K562 (cell line): ENCODE measurements at regions not wholly inside any gene's neighbourhood (a gene's known extent, or its start where the extent isn't known, plus 50 kb on each side); places are given as distances from the start of the nearest gene placed in this dataset.

Experiments used
- ATAC-seq: fragments of 200-7000 bp; cut with Tn5 transposase; 3 replicates; pipeline ENCODE4 v1.9.1; 2020; ENCODE audit warnings: moderate library complexity
- BruUV-seq: library from RNA; stranded (reverse); fragments of 400-500 nt; replicated peaks from 2 replicates; lab custom pipeline; 2021; lab: Mats Ljungman, UMichigan
- CTCF ChIA-PET: fragments of 300-600 bp; formaldehyde crosslinking; extraction: SDS; loops from one replicate; lab custom pipeline; 2021; ENCODE audit warnings: low intra/inter-chr PET ratio; lab: Yijun Ruan, JAX
- POLR2A ChIA-PET: fragments of 300-600, 350-650 bp; sonication (Branson Sonifier 250); formaldehyde crosslinking; extraction: SDS; loops from one replicate; lab custom pipeline; 2021; ENCODE audit warnings: antibody characterized with exemption, inconsistent platforms; lab: Yijun Ruan, JAX
- DNase-seq, 4 experiments: peaks; one replicate each; pipeline versions ENCODE4 v3.0.0 to v3.0.0-alpha.2; 2011 to 2018; ENCODE audit warnings: low spot score in 3 of 4, mixed read lengths in 3 of 4; ENCODE audit errors: extremely low read depth in 1 of 4
- FAIRE-seq: peaks from 2 replicates; lab custom pipeline; 2011; peaks lifted over from hg19 to GRCh38; lab: Jason Lieb, UNC
- H2AFZ ChIP-seq: 2 replicates; pipeline ENCODE4 v1.6.0; 2011; ENCODE audit warnings: low read depth, low read length, control low read depth, inconsistent platforms
- H3K27ac ChIP-seq: fragments of 200-600 bp; 3 replicates; pipeline ENCODE4 v1.8.0; 2011; ENCODE audit warnings: low read depth, mild to moderate bottlenecking, control low read depth, inconsistent platforms, low read length, moderate library complexity, mixed read lengths; ENCODE audit errors: extremely low read depth
- H3K27me3 ChIP-seq, 2 experiments: fragments of 300-600 bp in 1 of 2; 2 replicates in 1 of 2; 3 replicates in 1 of 2; pipeline versions ENCODE4 v1.6.0 to v1.8.0; 2011; ENCODE audit warnings: inconsistent platforms in 2 of 2, low read length in 2 of 2, mild to moderate bottlenecking in 1 of 2, mixed read lengths in 1 of 2, moderate library complexity in 1 of 2; ENCODE audit not compliant: control insufficient read depth in 2 of 2, insufficient read depth in 2 of 2
- H3K36me3 ChIP-seq: fragments of 300-600 bp; 3 replicates; pipeline ENCODE4 v1.8.0; 2011; ENCODE audit warnings: mild to moderate bottlenecking, low read length, inconsistent platforms; ENCODE audit not compliant: control insufficient read depth, insufficient read depth
- H3K4me1 ChIP-seq, 2 experiments: fragments of 200-600 bp in 1 of 2; replicated peaks in 1 of 2; 2 replicates in 1 of 2; 3 replicates in 1 of 2; pipeline versions ENCODE4 v1.5.1 to v1.8.0; 2011; ENCODE audit warnings: inconsistent platforms in 2 of 2, low read length in 2 of 2, mild to moderate bottlenecking in 1 of 2, mixed read lengths in 1 of 2, moderate library complexity in 1 of 2; ENCODE audit not compliant: control insufficient read depth in 2 of 2, insufficient read depth in 2 of 2
- H3K4me2 ChIP-seq: 2 replicates; pipeline ENCODE4 v1.6.1; 2011; ENCODE audit warnings: low read length, control low read depth, inconsistent platforms, mixed read lengths; ENCODE audit not compliant: insufficient read depth
- H3K4me3 ChIP-seq: fragments of 200-600 bp; sonication (generic), shearing (Covaris generic); 2 replicates; pipeline ENCODE4 v1.5.1; 2016; ENCODE audit warnings: control low read depth, inconsistent platforms
- H3K79me2 ChIP-seq: fragments of 200-600 bp; 3 replicates; pipeline ENCODE4 v1.8.0; 2011; ENCODE audit warnings: low read length, inconsistent platforms; ENCODE audit not compliant: control insufficient read depth, insufficient read depth
- H3K9ac ChIP-seq, 2 experiments: 2 replicates each; pipeline versions ENCODE4 v1.6.0 to v1.6.1; 2011; ENCODE audit warnings: low read depth in 2 of 2, low read length in 2 of 2, control low read depth in 1 of 2, inconsistent platforms in 1 of 2, mild to moderate bottlenecking in 1 of 2, mixed read lengths in 1 of 2; ENCODE audit not compliant: insufficient read depth in 1 of 2
- H3K9me1 ChIP-seq: one replicate; pipeline ENCODE4 v1.6.0; 2011; ENCODE audit warnings: inconsistent platforms, mild to moderate bottlenecking, low read length, moderate library complexity; ENCODE audit not compliant: control insufficient read depth, insufficient read depth
- H3K9me3 ChIP-seq: replicated peaks from 2 replicates; pipeline ENCODE4 v1.5.1; 2011; ENCODE audit warnings: low read depth, low read length, inconsistent platforms; ENCODE audit not compliant: control insufficient read depth, insufficient read depth
- H4K20me1 ChIP-seq: replicated peaks from 2 replicates; pipeline ENCODE4 v1.6.1; 2011; ENCODE audit warnings: low read length, inconsistent platforms, mixed read lengths; ENCODE audit not compliant: control insufficient read depth, insufficient read depth
- ARNT ChIP-seq, 2 experiments: fragments of 450-650 bp; IDR thresholded peaks; 2 replicates each; pipeline ENCODE4 v1.6.1; 2016; ENCODE audit warnings: mild to moderate bottlenecking in 1 of 2
- CHD1 ChIP-seq: fragments of 200-600 bp; sonication (generic); IDR thresholded peaks from one replicate; pipeline ENCODE4 v1.6.1; 2012; ENCODE audit warnings: mild to moderate bottlenecking, moderate library complexity, low read length, inconsistent platforms
- FOXA3 ChIP-seq, 2 experiments: fragments of 450-650 bp in 1 of 2; sonication (generic) in 1 of 2; formaldehyde crosslinking; IDR thresholded peaks in 1 of 2; conservative IDR thresholded peaks in 1 of 2; 2 replicates each; pipeline versions ENCODE4 v1.4.0 to v1.8.0; 2020 to 2022; ENCODE audit warnings: mild to moderate bottlenecking in 2 of 2, missing genetic modification reagents in 1 of 2
- KAT2B ChIP-seq: IDR thresholded peaks from one replicate; pipeline ENCODE4 v1.6.1; 2012; ENCODE audit warnings: low read depth, mild to moderate bottlenecking, control low read depth, inconsistent platforms, low read length, moderate library complexity
- MYNN ChIP-seq, 2 experiments: sonication (generic); formaldehyde crosslinking in 1 of 2; IDR thresholded peaks; 2 replicates each; pipeline versions ENCODE4 v1.5.0 to v1.6.1; 2016 to 2020; ENCODE audit warnings: antibody characterized with exemption in 1 of 2, missing genetic modification reagents in 1 of 2
- NFIX ChIP-seq: fragments of 250-450 bp; sonication (Bioruptor Pico); IDR thresholded peaks from 2 replicates; pipeline ENCODE4 v1.4.0; 2020; ENCODE audit warnings: low read depth, mild to moderate bottlenecking, moderate library complexity
- RAD21 ChIP-seq, 2 experiments: fragments of 250-450 bp in 1 of 2; fragments of 450-650 bp in 1 of 2; sonication (Bioruptor Pico) in 1 of 2; formaldehyde crosslinking in 1 of 2; IDR thresholded peaks in 1 of 2; conservative IDR thresholded peaks in 1 of 2; 2 replicates each; pipeline versions ENCODE4 v1.4.0 to v1.8.0; 2020 to 2022; ENCODE audit warnings: mild to moderate bottlenecking in 2 of 2, moderate library complexity in 1 of 2
- SMARCC2 ChIP-seq: fragments of 450-650 bp; IDR thresholded peaks from 2 replicates; pipeline ENCODE4 v1.6.1; 2017; ENCODE audit warnings: antibody characterized with exemption, moderate library complexity, mild to moderate bottlenecking, low read depth
- ZBTB17 ChIP-seq: fragments of 450-650 bp; formaldehyde crosslinking; IDR thresholded peaks from 2 replicates; pipeline ENCODE4 v1.4.0; 2020; ENCODE audit warnings: mild to moderate bottlenecking
- ZBTB2 ChIP-seq: fragments of 450-650 bp; IDR thresholded peaks from 2 replicates; pipeline ENCODE4 v1.6.1; 2016; ENCODE audit warnings: antibody characterized with exemption
- ZBTB9 ChIP-seq: fragments of 450-650 bp; formaldehyde crosslinking; IDR thresholded peaks from 2 replicates; pipeline ENCODE4 v1.4.0; 2020; ENCODE audit warnings: mild to moderate bottlenecking, moderate library complexity
- WGBS: fragments of 100-300 bp; shearing (Covaris generic); methylation state at CpG from one replicate; pipeline ENCODE4 v1.1.6; 2016; ENCODE audit warnings: low coverage, mixed read lengths; ENCODE audit not compliant: insufficient coverage; ENCODE audit errors: missing lambda C conversion rate; 5-methylcytosine and 5-hydroxymethylcytosine counted together
- in situ Hi-C: fragments of 300-500 bp; cut with MboI; formaldehyde crosslinking; loops from 4 replicates; pipeline ENCODE4 v1.15.0; 2018; ENCODE audit warnings: inconsistent platforms, mixed read lengths
- intact Hi-C: fragments of 100-400 bp; cut with micrococcal nuclease; formaldehyde crosslinking; loops from 2 replicates; pipeline ENCODE4 v1.14.2; 2022

- no peaks in the 10 kb centered on the region for H3K79me2 ChIP-seq
- WGBS: 0% methylated on average over 2 of the region's 2 CpGs
- no peaks in the 10 kb centered on the region for H4K20me1 ChIP-seq
- no peak overlapping the region for H2AFZ ChIP-seq
- H3K36me3 ChIP-seq: no peaks in the 10 kb centered on the region
- ATAC-seq (no peak), FAIRE-seq (no peak), DNase-seq (no peak)
- no peak overlapping the region for H3K4me2 ChIP-seq
- no peaks in the 10 kb centered on the region for H3K9me1 ChIP-seq
- CTCF ChIA-PET: no interaction called here
- no peak overlapping the region for H3K27ac ChIP-seq
- POLR2A ChIA-PET: no interaction called here
- no TSS peak for BruUV-seq
- no peaks in the 10 kb centered on the region for H3K9me3 ChIP-seq
- no peak overlapping the region for H3K4me3 ChIP-seq
- in situ Hi-C loops: no loop called here
- H3K27me3 ChIP-seq: no peaks in the 10 kb centered on the region
- intact Hi-C loops: no loop called here
- TF ChIP-seq CHD1 (no peak), ZBTB17 (CRISPR knock-in tag) (no peak), KAT2B (no peak), SMARCC2 (no peak), FOXA3 (CRISPR knock-in tag; conservative IDR thresholded peaks at IDR 0.05 in 1 of 2, IDR thresholded peaks at IDR 0.05 in 1 of 2) (no peak), ZBTB2 (no peak)
- no peaks in the 10 kb centered on the region for H3K4me1 ChIP-seq
- no peak overlapping the region for H3K9ac ChIP-seq
These were observed 656.5 kb upstream of the SALL1 start for GRCh38 chr16:51807551-51807950.

GRCh38 chr16:51801635-51802034 is 650.6 kb upstream of the SALL1 start:
- no peak overlapping the region for H2AFZ ChIP-seq
- CTCF ChIA-PET: no interaction called here
- ATAC-seq (no peak), FAIRE-seq (no peak), DNase-seq (no peak)
- no TSS peak for BruUV-seq
- in situ Hi-C loops (no loop called here), intact Hi-C loops (no loop called here)
- H3K4me3 ChIP-seq: no peak overlapping the region
- no peaks in the 10 kb centered on the region for H3K27me3 ChIP-seq
- H3K9ac ChIP-seq: no peak overlapping the region
- no peaks in the 10 kb centered on the region for H3K79me2 ChIP-seq
- H3K4me1 ChIP-seq: no peaks in the 10 kb centered on the region
- H3K9me1 ChIP-seq: no peaks in the 10 kb centered on the region
- no peaks in the 10 kb centered on the region for H3K36me3 ChIP-seq
- no peak overlapping the region for H3K27ac ChIP-seq
- H3K4me2 ChIP-seq: no peak overlapping the region
- H3K9me3 ChIP-seq: no peaks in the 10 kb centered on the region
- H4K20me1 ChIP-seq: no peaks in the 10 kb centered on the region
- POLR2A ChIA-PET: no interaction called here
- TF ChIP-seq MYNN (IDR thresholded peaks at IDR 0.05) (no peak), MYNN (CRISPR knock-in tag; IDR thresholded peaks at IDR 0.05) (no peak), ARNT (IDR thresholded peaks at IDR 0.05) (no peak), RAD21 (CRISPR knock-in tag; conservative IDR thresholded peaks at IDR 0.05 in 1 of 2, IDR thresholded peaks at IDR 0.05 in 1 of 2) (no peak), ZBTB9 (CRISPR knock-in tag) (no peak), NFIX (CRISPR knock-in tag) (no peak), SMARCC2 (no peak)
